Fibroblast of skin of left quadriceps (primary cell): ENCODE measurements at regions not wholly inside any gene's neighbourhood (a gene's known extent, or its start where the extent isn't known, plus 50 kb on each side); places are given as distances from the start of the nearest gene placed in this dataset.

Source experiments
- DNase-seq, 2 experiments: peaks; one replicate each; pipeline ENCODE4 v3.0.0-alpha.2; 2013; ENCODE audit warnings: low read depth in 2 of 2

GRCh38 chr10:118501171-118501570 lies 94.3 kb downstream of the PRLHR start:
- DNase-seq: no peak

- DNase-seq: no peak
These were observed 94.9 kb downstream of the PRLHR start for GRCh38 chr10:118500477-118501104.

DNA sequence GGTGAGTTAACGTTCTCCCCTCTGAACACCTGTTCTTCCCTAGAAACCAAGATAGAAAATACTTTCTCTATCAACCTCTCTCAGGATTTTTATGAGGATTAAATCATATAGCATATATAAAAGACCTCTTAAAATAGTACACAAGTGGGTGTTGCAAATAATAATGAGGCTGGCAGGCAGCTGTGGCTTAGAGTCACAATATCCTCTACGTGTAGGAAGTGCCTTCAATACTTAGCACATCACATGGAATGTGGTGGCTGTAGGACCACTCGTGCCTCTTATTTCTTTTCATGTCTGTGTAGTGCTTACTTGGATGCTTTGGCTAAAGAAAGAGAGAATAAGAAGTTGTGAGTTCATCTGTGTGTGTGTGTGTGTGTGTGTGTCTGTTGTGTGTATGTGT lies 96.3 kb downstream of the PRLHR start:
- no peak for DNase-seq

DNA sequence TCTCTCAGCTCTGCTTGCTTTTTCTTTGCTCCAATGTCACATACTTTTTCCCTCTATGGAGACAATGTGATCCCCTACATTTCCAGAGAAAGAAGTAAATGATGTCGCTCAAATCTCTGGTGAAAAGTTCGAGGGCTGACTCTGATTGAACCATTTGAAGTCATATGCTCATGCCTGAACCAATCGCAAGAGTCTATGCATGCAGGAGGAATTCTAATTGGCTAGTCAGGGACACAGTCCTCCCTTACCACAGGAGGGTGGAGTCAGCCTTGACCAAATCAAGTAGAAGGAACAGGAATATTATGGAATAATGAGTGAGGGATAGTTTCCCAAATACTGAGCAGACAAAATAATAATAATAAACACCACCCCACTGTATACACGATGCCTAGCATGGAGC lies 96.8 kb downstream of the PRLHR start:
- DNase-seq: no peak

- DNase-seq: no peak
These were observed 98.2 kb downstream of the PRLHR start for GRCh38 chr10:118497227-118497626.

- DNase-seq: no peak
These were observed 98.9 kb downstream of the PRLHR start for GRCh38 chr10:118496525-118496924.

DNA sequence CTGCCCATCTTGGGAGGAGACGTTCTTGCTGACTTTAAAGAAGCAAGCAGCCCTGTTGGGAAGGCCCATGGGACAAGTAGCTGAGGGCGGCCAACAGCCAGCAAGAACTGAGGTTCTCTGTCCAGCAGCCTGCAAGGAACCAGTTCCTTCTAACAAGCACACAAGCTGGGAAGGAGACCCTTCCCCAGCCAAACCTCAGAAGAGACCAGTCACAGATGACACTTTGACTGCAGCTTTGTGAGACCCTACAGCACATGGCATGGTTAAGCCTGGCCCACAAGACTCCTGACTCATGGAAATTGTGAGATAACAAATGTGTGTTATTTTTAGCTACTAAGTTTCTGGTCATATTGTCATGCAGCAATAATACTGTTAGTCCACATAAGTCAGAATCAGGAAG lies 99.9 kb downstream of the PRLHR start:
- no peak for DNase-seq

DNA sequence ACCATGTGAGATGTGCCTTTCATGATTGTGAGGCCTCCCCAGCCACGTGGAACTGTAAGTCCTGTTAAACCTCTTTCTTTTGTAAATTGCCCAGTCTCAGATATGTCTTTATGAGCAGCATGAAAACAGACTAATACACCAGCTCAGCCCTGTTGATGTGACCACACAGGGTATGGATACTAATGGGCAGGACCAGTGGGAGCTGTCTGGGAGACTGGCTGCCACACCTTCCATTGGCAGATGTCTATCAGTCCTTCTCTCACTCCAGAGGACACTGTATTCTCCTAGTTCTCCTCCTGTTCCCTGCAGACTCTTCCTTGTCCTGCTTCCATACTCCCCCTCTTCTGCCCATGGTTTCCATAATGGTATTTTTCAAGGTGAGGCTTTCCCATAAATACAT lies 104.4 kb downstream of the PRLHR start:
- DNase-seq: no peak

DNA sequence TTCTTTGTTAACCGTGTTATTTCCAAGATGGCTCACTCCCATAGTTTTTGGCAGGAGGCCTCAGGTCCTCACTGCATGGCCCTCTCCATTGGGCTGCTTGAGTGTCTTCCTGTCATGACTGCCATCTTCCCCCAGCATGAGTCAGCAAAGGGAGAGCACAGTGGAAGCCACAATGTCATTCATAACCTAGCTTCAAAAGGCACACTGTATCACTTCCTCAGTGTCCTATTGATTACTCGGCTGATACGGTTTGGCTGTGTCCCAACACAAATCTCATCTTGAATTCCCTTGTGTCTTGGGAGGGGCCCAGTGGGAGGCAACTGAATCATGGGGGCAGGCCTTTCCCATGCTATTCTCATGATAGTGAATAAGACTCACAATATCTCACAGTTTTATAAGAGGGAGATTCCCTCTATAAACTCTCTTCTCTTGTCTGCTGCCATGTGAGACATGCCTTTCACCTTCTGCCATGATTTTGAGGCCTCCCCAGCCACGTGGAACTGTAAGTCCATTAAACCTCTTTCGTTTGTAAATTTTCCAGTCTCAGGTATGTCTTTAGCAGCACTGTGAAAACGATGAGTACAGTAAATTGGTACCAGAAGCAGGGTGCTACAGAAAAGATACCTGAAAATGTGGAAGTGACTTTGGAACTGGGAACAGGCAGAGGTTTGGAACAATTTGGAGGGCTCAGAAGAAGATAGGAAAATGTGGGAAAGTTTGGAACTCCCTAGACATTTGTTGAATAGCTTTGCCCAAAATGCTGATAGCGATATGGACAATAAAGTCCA lies 106.5 kb downstream of the PRLHR start:
- no peak for DNase-seq

DNA sequence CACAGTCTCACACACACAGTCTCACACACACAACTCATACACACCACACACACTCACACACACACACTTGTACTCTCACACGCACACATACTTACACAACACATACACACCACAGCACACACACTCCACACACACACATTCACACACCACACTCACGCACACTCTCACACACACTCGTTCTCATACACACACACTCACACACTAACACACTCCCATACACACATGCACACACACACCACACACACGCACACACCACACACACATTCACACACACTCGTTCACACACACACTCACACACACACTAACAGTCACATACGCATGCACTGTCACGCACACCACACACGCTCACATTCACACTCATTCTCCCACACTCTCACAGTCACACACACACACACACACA lies 109.8 kb downstream of the PRLHR start:
- no peak for DNase-seq

DNA sequence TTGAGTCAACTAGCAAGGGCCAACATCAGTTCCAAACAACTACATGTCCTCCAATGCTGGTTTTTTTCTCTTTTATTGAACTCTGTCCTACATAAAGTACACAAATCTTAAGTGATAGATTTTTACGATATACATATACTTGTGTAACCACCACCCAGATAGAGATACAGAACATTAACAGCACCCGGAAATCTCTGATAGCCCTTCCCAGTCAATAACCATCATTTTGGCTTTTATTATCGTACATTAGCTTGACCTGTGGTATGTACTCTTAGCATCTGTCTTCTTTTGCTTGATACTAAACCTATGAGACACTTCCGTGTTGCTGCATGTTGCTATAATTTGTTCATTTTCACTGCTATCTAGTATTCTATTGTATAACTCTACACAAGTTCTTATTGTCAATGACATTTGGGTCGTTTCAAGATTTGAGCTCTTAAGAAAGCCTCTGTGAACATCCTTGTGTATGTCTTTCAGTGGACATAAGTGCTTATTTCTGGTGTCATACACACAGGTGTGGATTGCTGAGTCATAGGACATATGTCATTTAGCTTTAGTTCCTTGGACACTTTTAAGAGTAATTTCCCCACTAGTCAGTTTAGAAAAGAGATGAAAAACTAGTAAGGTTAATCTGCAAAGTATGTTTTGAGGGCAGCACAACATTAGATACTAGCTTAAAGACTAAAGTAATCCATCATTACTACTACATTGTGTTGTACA lies 111.1 kb downstream of the PRLHR start:
- no peak for DNase-seq

- DNase-seq: no peak
These were observed 112.0 kb downstream of the PRLHR start for GRCh38 chr10:118483496-118483895.

GRCh38 chr10:118482393-118483331 lies 112.8 kb downstream of the PRLHR start:
- no peak for DNase-seq

GRCh38 chr10:118481871-118482270 lies 113.6 kb downstream of the PRLHR start:
- DNase-seq: no peak

- DNase-seq: no peak
These were observed 120.2 kb downstream of the PRLHR start for GRCh38 chr10:118475214-118475613.

GRCh38 chr10:118474111-118474510 lies 121.3 kb downstream of the PRLHR start:
- DNase-seq: no peak

- DNase-seq: no peak
These were observed 122.0 kb downstream of the PRLHR start for GRCh38 chr10:118473305-118473960.

- no peak for DNase-seq
These were observed 122.8 kb downstream of the PRLHR start for GRCh38 chr10:118472415-118473304.

DNA sequence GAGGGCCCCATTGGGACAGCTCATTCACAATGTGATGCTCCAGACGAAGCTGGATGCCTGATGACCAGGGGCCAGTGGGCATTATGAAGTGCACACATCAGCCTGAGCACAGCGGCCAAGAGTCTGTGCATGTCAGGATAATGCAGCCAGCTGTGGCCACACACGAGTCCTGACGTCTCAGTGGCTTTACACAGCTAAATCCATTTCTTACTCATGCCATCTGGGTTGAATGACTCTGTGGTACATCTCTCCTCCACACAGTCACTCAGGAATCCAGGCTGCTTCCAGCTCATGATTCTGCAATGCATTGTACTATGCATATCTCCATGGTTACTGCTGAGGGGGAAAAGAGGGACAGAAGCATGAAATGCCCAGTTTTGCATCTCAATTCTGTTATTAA lies 123.6 kb downstream of the PRLHR start:
- peak; percentile 63 to 65 for DNase-seq

- no peak for DNase-seq
These were observed 125.0 kb downstream of the PRLHR start for GRCh38 chr10:118470470-118470869.
